ENCODE measurements at regions not wholly inside any gene's neighbourhood (a gene's known extent, or its start where the extent isn't known, plus 50 kb on each side); places are given as distances from the start of the nearest gene placed in this dataset.

DNA sequence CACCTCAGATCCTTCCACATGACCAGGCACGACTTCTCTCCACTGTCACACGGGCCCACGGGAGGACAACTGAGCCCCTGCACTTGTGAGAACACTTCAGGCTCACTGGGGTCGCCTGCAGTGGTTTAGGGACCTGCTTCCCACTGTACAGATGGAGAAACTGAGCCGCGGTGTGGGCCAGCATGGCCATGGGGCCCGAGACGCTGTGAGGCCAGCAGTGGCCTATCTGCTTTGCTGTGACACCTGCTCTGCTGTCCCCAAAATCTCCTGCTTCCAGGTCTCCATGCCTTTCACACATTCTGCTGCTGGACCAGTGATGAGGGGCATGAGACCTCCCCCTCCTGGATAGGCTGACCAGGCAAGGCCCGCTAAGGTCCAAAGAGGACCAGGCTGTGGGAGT is 75.8 kb upstream of the PAX2 start:
- Histone ChIP-seq H2AK9ac (replicated peaks; ENCODE audit: low read depth, low read length, poor library complexity) (no peak overlapping the region), H3K4me3 (ENCODE audit: insufficient read depth, low read depth, low read length) (no peak overlapping the region), H4K91ac (ENCODE audit: insufficient read depth, low read depth, low read length) (no peak overlapping the region), H3K9ac (ENCODE audit: low read depth, low read length) (no peak overlapping the region), H3K4ac (ENCODE audit: low read depth, low read length) (no peak overlapping the region), H3K79me1 (ENCODE audit: low read depth in 1 of 2, low read length in 2 of 2) (no peaks in the 10 kb centered on the region), H3K23ac (ENCODE audit: low read depth, low read length) (no peak overlapping the region), H3K9me1 (ENCODE audit: insufficient read depth, low read length) (no peaks in the 10 kb centered on the region), H3K56ac (ENCODE audit: extremely low read depth, insufficient read depth, low read length) (no peak overlapping the region), H3K36me3 (ENCODE audit: control insufficient read depth, insufficient read depth, low read length) (no peaks in the 10 kb centered on the region), H4K20me1 (ENCODE audit: insufficient read depth, low read length) (no peaks in the 10 kb centered on the region), H2BK20ac (ENCODE audit: low read depth, low read length) (no peak overlapping the region), H3K14ac (replicated peaks; ENCODE audit: low read depth, low read length) (no peak overlapping the region), H3K27me3 (ENCODE audit: control insufficient read depth, insufficient read depth, low read length) (peaks cover 50% of the 10 kb centered on the region), H2BK5ac (ENCODE audit: low read depth, low read length, poor library complexity, severe bottlenecking) (no peak overlapping the region), H2AFZ (replicated peaks; ENCODE audit: low read length, poor library complexity) (no peak overlapping the region), H3K4me1 (ENCODE audit: control insufficient read depth, insufficient read depth, low read length) (no peaks in the 10 kb centered on the region), H3K4me2 (ENCODE audit: low read depth, low read length) (no peak overlapping the region), H2BK120ac (ENCODE audit: low read depth, low read length) (no peak overlapping the region), H2BK15ac (ENCODE audit: low read depth, low read length) (no peak overlapping the region), H2AK5ac (ENCODE audit: low read depth, low read length) (no peak overlapping the region), H3K27ac (ENCODE audit: insufficient read depth, low read length) (no peak overlapping the region), H4K8ac (ENCODE audit: low read depth in 2 of 2, low read length in 2 of 2) (no peak overlapping the region), H4K5ac (ENCODE audit: low read depth, low read length) (no peak overlapping the region), H3K9me3 (ENCODE audit: control insufficient read depth, insufficient read depth, low read length) (no peaks in the 10 kb centered on the region), H3K18ac (ENCODE audit: low read depth, low read length) (no peak overlapping the region)
- POLR2A ChIA-PET (ENCODE audit: unreplicated experiment) = no interaction called here
- dilution Hi-C loops (cut with HindIII; ENCODE audit: low sequenced_read_pairs, unreplicated experiment) = no loop called here
- CTCF ChIA-PET = no interaction called here
- TF ChIP-seq, protein P1, sequence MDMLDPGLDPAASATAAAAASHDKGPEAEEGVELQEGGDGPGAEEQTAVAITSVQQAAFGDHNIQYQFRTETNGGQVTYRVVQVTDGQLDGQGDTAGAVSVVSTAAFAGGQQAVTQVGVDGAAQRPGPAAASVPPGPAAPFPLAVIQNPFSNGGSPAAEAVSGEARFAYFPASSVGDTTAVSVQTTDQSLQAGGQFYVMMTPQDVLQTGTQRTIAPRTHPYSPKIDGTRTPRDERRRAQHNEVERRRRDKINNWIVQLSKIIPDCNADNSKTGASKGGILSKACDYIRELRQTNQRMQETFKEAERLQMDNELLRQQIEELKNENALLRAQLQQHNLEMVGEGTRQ (IDR thresholded peaks at IDR 0.05; ENCODE audit: low read depth, low read length) = no peak
- TF ChIP-seq RAD21 (IDR thresholded peaks at IDR 0.05; ENCODE audit: low read length) (no peak), MAZ (IDR thresholded peaks at IDR 0.05; ENCODE audit: borderline replicate concordance, low read depth, low read length) (no peak), SMC3 (IDR thresholded peaks at IDR 0.05; ENCODE audit: low read depth, low read length) (no peak), FOS (IDR thresholded peaks at IDR 0.05; ENCODE audit: low read depth, low read length) (no peak), RCOR1 (IDR thresholded peaks at IDR 0.05; ENCODE audit: insufficient replicate concordance, low read length) (no peak), MXI1 (IDR thresholded peaks at IDR 0.05; ENCODE audit: borderline replicate concordance, low read depth, low read length) (no peak), NFE2L2 (IDR thresholded peaks at IDR 0.05; ENCODE audit: low read depth, low read length) (no peak), MAFK (IDR thresholded peaks at IDR 0.05; ENCODE audit: low read depth, low read length) (no peak), POLR2A (IDR thresholded peaks at IDR 0.05; ENCODE audit: low read depth, low read length) (no peak), BHLHE40 (IDR thresholded peaks at IDR 0.05; ENCODE audit: low read depth, low read length) (no peak), CHD1 (IDR thresholded peaks at IDR 0.05; ENCODE audit: low read depth, low read length) (no peak), RFX5 (IDR thresholded peaks at IDR 0.05; ENCODE audit: low read depth, low read length) (no peak), CEBPB (IDR thresholded peaks at IDR 0.05; ENCODE audit: low read depth, low read length) (no peak)
- TF ChIP-seq, protein P2, sequence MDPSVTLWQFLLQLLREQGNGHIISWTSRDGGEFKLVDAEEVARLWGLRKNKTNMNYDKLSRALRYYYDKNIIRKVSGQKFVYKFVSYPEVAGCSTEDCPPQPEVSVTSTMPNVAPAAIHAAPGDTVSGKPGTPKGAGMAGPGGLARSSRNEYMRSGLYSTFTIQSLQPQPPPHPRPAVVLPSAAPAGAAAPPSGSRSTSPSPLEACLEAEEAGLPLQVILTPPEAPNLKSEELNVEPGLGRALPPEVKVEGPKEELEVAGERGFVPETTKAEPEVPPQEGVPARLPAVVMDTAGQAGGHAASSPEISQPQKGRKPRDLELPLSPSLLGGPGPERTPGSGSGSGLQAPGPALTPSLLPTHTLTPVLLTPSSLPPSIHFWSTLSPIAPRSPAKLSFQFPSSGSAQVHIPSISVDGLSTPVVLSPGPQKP (IDR thresholded peaks at IDR 0.05; ENCODE audit: borderline replicate concordance, low read depth, low read length) = no peak
- TF ChIP-seq, protein P3, sequence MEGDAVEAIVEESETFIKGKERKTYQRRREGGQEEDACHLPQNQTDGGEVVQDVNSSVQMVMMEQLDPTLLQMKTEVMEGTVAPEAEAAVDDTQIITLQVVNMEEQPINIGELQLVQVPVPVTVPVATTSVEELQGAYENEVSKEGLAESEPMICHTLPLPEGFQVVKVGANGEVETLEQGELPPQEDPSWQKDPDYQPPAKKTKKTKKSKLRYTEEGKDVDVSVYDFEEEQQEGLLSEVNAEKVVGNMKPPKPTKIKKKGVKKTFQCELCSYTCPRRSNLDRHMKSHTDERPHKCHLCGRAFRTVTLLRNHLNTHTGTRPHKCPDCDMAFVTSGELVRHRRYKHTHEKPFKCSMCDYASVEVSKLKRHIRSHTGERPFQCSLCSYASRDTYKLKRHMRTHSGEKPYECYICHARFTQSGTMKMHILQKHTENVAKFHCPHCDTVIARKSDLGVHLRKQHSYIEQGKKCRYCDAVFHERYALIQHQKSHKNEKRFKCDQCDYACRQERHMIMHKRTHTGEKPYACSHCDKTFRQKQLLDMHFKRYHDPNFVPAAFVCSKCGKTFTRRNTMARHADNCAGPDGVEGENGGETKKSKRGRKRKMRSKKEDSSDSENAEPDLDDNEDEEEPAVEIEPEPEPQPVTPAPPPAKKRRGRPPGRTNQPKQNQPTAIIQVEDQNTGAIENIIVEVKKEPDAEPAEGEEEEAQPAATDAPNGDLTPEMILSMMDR (conservative IDR thresholded peaks at IDR 0.05; ENCODE audit: low read depth, low read length) = no peak
- in situ Hi-C loops (cut with MboI; ENCODE audit: low sequenced_read_pairs) = loop anchor here (5.0 kb wide), 1 partner anchor 208 kb away; no protein-coding TSS in a partner anchor
- DNase-seq = no peak
- WGBS, 2 experiments (ENCODE audit: extremely low coverage in 2 of 2, insufficient read length in 1 of 2) = 48% methylated on average over 3 of the region's 9 CpGs; no CpG with 5 or more reads in 1 of the 2 experiments
- intact Hi-C loops (cut with micrococcal nuclease) = no loop called here
- no peak for ATAC-seq (ENCODE audit: low read depth)
- BruUV-seq (replicated peaks) = no TSS peak
